ENCODE measurements at regions not wholly inside any gene's neighbourhood (a gene's known extent, or its start where the extent isn't known, plus 50 kb on each side); places are given as distances from the start of the nearest gene placed in this dataset.

- TF ChIP-seq CTCF (IDR thresholded peaks at IDR 0.05), result no peak
- TF ChIP-seq POLR2A (IDR thresholded peaks at IDR 0.05), result no peak
- TF ChIP-seq POLR2AphosphoS5 (IDR thresholded peaks at IDR 0.05), result no peak
Observed at GRCh38 chr16:59148769-59149155, 414.6 kb upstream of the GOT2 start.
